Tibial artery (tissue), 4 donors: ENCODE measurements at regions not wholly inside any gene's neighbourhood (a gene's known extent, or its start where the extent isn't known, plus 50 kb on each side); places are given as distances from the start of the nearest gene placed in this dataset.

Source experiments
- DNase-seq, 2 donors: peaks; one replicate each; pipeline ENCODE4 v3.0.0-alpha.2; 2019
- H3K27ac ChIP-seq, 2 donors: fragments of 200-600 bp; sonication (generic) in 1 of 2; 1 replicate in 1 of 2; 2 replicates in 1 of 2; pipeline ENCODE4 v1.5.1; 2018 to 2019; ENCODE audit warnings: mild to moderate bottlenecking in 1 of 2
- H3K27me3 ChIP-seq, 2 donors: fragments of 200-600 bp; sonication (generic) in 1 of 2; one replicate each; pipeline versions ENCODE4 v1.5.1 to v1.6.0; 2016 to 2019
- H3K36me3 ChIP-seq, 3 donors: fragments of 200-600 bp; sonication (generic) in 2 of 3; one replicate each; pipeline ENCODE4 v1.5.1; 2016 to 2019; ENCODE audit warnings: mild to moderate bottlenecking in 2 of 3
- H3K4me1 ChIP-seq, 4 donors: fragments of 200-600 bp; sonication (generic) in 2 of 4; 1 replicate in 3 of 4; 2 replicates in 1 of 4; pipeline ENCODE4 v1.5.1; 2016 to 2019
- H3K4me3 ChIP-seq, 2 donors: fragments of 200-600 bp; sonication (generic) in 1 of 2; 1 replicate in 1 of 2; 2 replicates in 1 of 2; pipeline ENCODE4 v1.5.1; 2018 to 2019; ENCODE audit warnings: mild to moderate bottlenecking in 2 of 2
- H3K9me3 ChIP-seq, 3 donors: fragments of 200-600 bp; sonication (generic) in 1 of 3; one replicate each; pipeline ENCODE4 v1.5.1; 2016 to 2019
- CTCF ChIP-seq, 2 experiments: fragments of 200-600 bp in 1 of 2; fragments of 450-650 bp in 1 of 2; IDR thresholded peaks; one replicate each; pipeline ENCODE4 v1.5.1; 2017 to 2019; ENCODE audit warnings: antibody characterized with exemption in 2 of 2, mild to moderate bottlenecking in 1 of 2, moderate library complexity in 1 of 2
- intact Hi-C: fragments of 100-400 bp; cut with DNase I; formaldehyde crosslinking; loops from one replicate; pipeline ENCODE4 v1.15.0; 2023; ENCODE audit warnings: low total_unique reads

GRCh38 chr14:54039311-54039710, 82.7 kb upstream of the BMP4 start:
- H3K36me3 ChIP-seq = no peaks in the 10 kb centered on the region
- no peak for DNase-seq
- intact Hi-C loops = no loop called here
- no peak overlapping the region for H3K4me3 ChIP-seq
- H3K27me3 ChIP-seq = no peaks in the 10 kb centered on the region
- H3K4me1 ChIP-seq = no peaks in the 10 kb centered on the region
- H3K27ac ChIP-seq = no peak overlapping the region
- TF ChIP-seq CTCF (IDR thresholded peaks at IDR 0.05) = no peak
- peaks cover 0 to 11% (median 7%) of the 10 kb centered on the region in 3 donors for H3K9me3 ChIP-seq

- Histone ChIP-seq H3K4me1 (no peaks in the 10 kb centered on the region), H3K4me3 (no peak overlapping the region), H3K36me3 (no peaks in the 10 kb centered on the region), H3K9me3 (no peaks in the 10 kb centered on the region), H3K27me3 (no peaks in the 10 kb centered on the region), H3K27ac (no peak overlapping the region)
- DNase-seq = no peak
- intact Hi-C loops = no loop called here
- TF ChIP-seq CTCF (IDR thresholded peaks at IDR 0.05) = no peak
These were observed 84.2 kb upstream of the BMP4 start for GRCh38 chr14:54040846-54041245.

- Histone ChIP-seq H3K9me3 (no peaks in the 10 kb centered on the region), H3K4me3 (no peak overlapping the region), H3K27ac (no peak overlapping the region), H3K4me1 (no peaks in the 10 kb centered on the region), H3K27me3 (no peaks in the 10 kb centered on the region), H3K36me3 (no peaks in the 10 kb centered on the region)
- intact Hi-C loops = no loop called here
- DNase-seq = no peak
- TF ChIP-seq CTCF (IDR thresholded peaks at IDR 0.05) = no peak
These were observed 89.6 kb upstream of the BMP4 start for GRCh38 chr14:54046250-54046649.

GRCh38 chr14:54047645-54048308, 91.2 kb upstream of the BMP4 start:
- Histone ChIP-seq H3K27me3 (no peaks in the 10 kb centered on the region), H3K4me3 (no peak overlapping the region), H3K27ac (no peak overlapping the region), H3K36me3 (no peaks in the 10 kb centered on the region), H3K9me3 (no peaks in the 10 kb centered on the region), H3K4me1 (no peaks in the 10 kb centered on the region)
- no peak for TF ChIP-seq CTCF (IDR thresholded peaks at IDR 0.05)
- intact Hi-C loops = no loop called here
- DNase-seq = no peak

GRCh38 chr14:54048311-54048710, 91.7 kb upstream of the BMP4 start:
- TF ChIP-seq CTCF (IDR thresholded peaks at IDR 0.05) = no peak
- H3K9me3 ChIP-seq = no peaks in the 10 kb centered on the region
- H3K4me3 ChIP-seq = no peak overlapping the region
- intact Hi-C loops = no loop called here
- no peaks in the 10 kb centered on the region for H3K27me3 ChIP-seq
- no peak overlapping the region for H3K27ac ChIP-seq
- no peaks in the 10 kb centered on the region for H3K4me1 ChIP-seq
- no peak for DNase-seq
- no peaks in the 10 kb centered on the region for H3K36me3 ChIP-seq

- no peak overlapping the region for H3K27ac ChIP-seq
- intact Hi-C loops = no loop called here
- no peaks in the 10 kb centered on the region for H3K4me1 ChIP-seq
- no peaks in the 10 kb centered on the region for H3K27me3 ChIP-seq
- TF ChIP-seq CTCF (IDR thresholded peaks at IDR 0.05) = no peak
- no peaks in the 10 kb centered on the region for H3K36me3 ChIP-seq
- no peaks in the 10 kb centered on the region for H3K9me3 ChIP-seq
- DNase-seq = no peak
- H3K4me3 ChIP-seq = no peak overlapping the region
These were observed 92.1 kb upstream of the BMP4 start for GRCh38 chr14:54048736-54049135.
